ENCODE measurements at regions not wholly inside any gene's neighbourhood (a gene's known extent, or its start where the extent isn't known, plus 50 kb on each side); places are given as distances from the start of the nearest gene placed in this dataset.

DNA sequence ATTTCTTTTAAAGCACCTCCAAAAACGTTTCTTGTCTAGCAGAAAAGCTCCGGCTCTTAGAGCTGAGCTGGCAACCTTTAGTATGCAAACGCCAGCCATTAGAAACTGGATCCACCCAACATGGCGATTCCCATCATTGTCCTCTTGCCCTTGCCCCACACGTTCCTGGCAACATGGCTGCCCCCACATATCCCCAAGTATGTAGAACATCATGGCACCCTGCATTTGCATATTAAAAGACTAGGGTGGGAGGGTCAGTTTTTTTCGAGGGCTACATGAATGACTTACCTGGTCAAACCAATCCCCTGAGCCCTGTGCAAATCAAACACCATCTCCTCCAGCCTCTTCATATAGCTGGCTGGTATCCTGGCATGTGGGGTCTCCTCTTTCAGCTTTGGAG, 82.2 kb upstream of the HELT start:
- TF ChIP-seq, protein P1, sequence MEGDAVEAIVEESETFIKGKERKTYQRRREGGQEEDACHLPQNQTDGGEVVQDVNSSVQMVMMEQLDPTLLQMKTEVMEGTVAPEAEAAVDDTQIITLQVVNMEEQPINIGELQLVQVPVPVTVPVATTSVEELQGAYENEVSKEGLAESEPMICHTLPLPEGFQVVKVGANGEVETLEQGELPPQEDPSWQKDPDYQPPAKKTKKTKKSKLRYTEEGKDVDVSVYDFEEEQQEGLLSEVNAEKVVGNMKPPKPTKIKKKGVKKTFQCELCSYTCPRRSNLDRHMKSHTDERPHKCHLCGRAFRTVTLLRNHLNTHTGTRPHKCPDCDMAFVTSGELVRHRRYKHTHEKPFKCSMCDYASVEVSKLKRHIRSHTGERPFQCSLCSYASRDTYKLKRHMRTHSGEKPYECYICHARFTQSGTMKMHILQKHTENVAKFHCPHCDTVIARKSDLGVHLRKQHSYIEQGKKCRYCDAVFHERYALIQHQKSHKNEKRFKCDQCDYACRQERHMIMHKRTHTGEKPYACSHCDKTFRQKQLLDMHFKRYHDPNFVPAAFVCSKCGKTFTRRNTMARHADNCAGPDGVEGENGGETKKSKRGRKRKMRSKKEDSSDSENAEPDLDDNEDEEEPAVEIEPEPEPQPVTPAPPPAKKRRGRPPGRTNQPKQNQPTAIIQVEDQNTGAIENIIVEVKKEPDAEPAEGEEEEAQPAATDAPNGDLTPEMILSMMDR (IDR thresholded peaks at IDR 0.05 in 8 of 11, conservative IDR thresholded peaks at IDR 0.05 in 3 of 11): no peak
- no peak for TF ChIP-seq POLR2AphosphoS5 (IDR thresholded peaks at IDR 0.05)
